Suprapubic skin (tissue), 4 donors: ENCODE measurements at regions not wholly inside any gene's neighbourhood (a gene's known extent, or its start where the extent isn't known, plus 50 kb on each side); places are given as distances from the start of the nearest gene placed in this dataset.

Experiments
- CTCF ChIP-seq, 2 donors: fragments of 200-600 bp in 1 of 2; fragments of 450-650 bp in 1 of 2; sonication (generic) in 1 of 2; IDR thresholded peaks; one replicate each; pipeline ENCODE4 v1.5.1; 2016 to 2019; ENCODE audit warnings: antibody characterized with exemption in 2 of 2, mild to moderate bottlenecking in 1 of 2, moderate library complexity in 1 of 2
- POLR2A ChIP-seq, 2 donors: fragments of 450-650 bp; IDR thresholded peaks; one replicate each; pipeline ENCODE4 v1.6.1; 2017; ENCODE audit warnings: antibody characterized with exemption in 2 of 2, mild to moderate bottlenecking in 2 of 2, moderate library complexity in 2 of 2
- POLR2AphosphoS5 ChIP-seq, 3 donors: sonication (generic); formaldehyde crosslinking; IDR thresholded peaks; one replicate each; pipeline ENCODE4 v1.6.1; 2017; ENCODE audit warnings: antibody characterized with exemption in 3 of 3

- TF ChIP-seq CTCF (IDR thresholded peaks at IDR 0.05) (no peak), POLR2AphosphoS5 (IDR thresholded peaks at IDR 0.05) (no peak), POLR2A (IDR thresholded peaks at IDR 0.05) (no peak)
Observed at GRCh38 chr12:5230156-5230555, 186.5 kb downstream of the KCNA5 start.
